ENCODE measurements at regions not wholly inside any gene's neighbourhood (a gene's known extent, or its start where the extent isn't known, plus 50 kb on each side); places are given as distances from the start of the nearest gene placed in this dataset.

GRCh38 chr17:77845541-77846225, 112.8 kb upstream of the TNRC6C start:
- Histone ChIP-seq H3K9ac (ENCODE audit: insufficient read depth, low read depth, low read length) (no peak overlapping the region), H2AFZ (ENCODE audit: low read length) (no peak overlapping the region), H3K36me3 (replicated peaks in 1 of 2; ENCODE audit: control insufficient read depth in 1 of 2, insufficient read depth in 2 of 2, low read length in 2 of 2) (no peaks in the 10 kb centered on the region), H3K27ac (ENCODE audit: extremely low read length, insufficient read depth, low read length) (no peak overlapping the region), H4K20me1 (ENCODE audit: insufficient read depth, low read length) (no peaks in the 10 kb centered on the region), H3K27me3 (ENCODE audit: control insufficient read depth in 1 of 2, insufficient read depth in 2 of 2, low read length in 2 of 2) (peaks cover 6 to 57% of the 10 kb centered on the region in 2 experiments), H3K79me2 (ENCODE audit: insufficient read depth, low read length) (no peaks in the 10 kb centered on the region), H3K4me1 (ENCODE audit: insufficient read depth, low read length) (no peaks in the 10 kb centered on the region), H3K4me3 (replicated peaks in 1 of 3; ENCODE audit: insufficient read depth in 1 of 3, low read depth in 2 of 3, low read length in 3 of 3) (no peak overlapping the region), H3K9me3 (ENCODE audit: low read length) (no peaks in the 10 kb centered on the region), H3K4me2 (ENCODE audit: low read depth, low read length) (no peak overlapping the region)
- CTCF ChIA-PET (ENCODE audit: low intra/inter-chr PET ratio, low total read pairs) = no interaction called here
- peak; percentile 30 for ATAC-seq
- no TSS peak for BruUV-seq (replicated peaks)
- intact Hi-C loops (cut with micrococcal nuclease; ENCODE audit: unreplicated experiment) = no loop called here
- no peak for DNase-seq (ENCODE audit: low spot score)
- 25% methylated on average over 16 of the region's 19 CpGs for WGBS (ENCODE audit: low lambda C conversion rate)
- in situ Hi-C loops (cut with HindIII; ENCODE audit: extremely low pct_ligation_motif_present, low pct_unique_long_range_greater_than_20kb) = no loop called here
- FAIRE-seq = no peak
- POLR2A ChIA-PET = interaction anchor here (0.6 kb wide), 1 partner anchor 175 kb away, joined by 3 read pairs; no protein-coding TSS in a partner anchor
- TF ChIP-seq ZFX (CRISPR knock-in tag; IDR thresholded peaks at IDR 0.05; ENCODE audit: low read depth) (no peak), FOSL1 (CRISPR knock-in tag; IDR thresholded peaks at IDR 0.05; ENCODE audit: borderline replicate concordance) (no peak), SUZ12 (IDR thresholded peaks at IDR 0.05; ENCODE audit: low read depth, low read length) (no peak), ELK4 (CRISPR knock-in tag; IDR thresholded peaks at IDR 0.05; ENCODE audit: borderline replicate concordance) (no peak), KDM5A (IDR thresholded peaks at IDR 0.05; ENCODE audit: borderline replicate concordance, low read length) (no peak), CREB3 (CRISPR knock-in tag; IDR thresholded peaks at IDR 0.05) (no peak), MED13 (CRISPR knock-in tag; IDR thresholded peaks at IDR 0.05) (no peak), FOXJ3 (CRISPR knock-in tag; IDR thresholded peaks at IDR 0.05; ENCODE audit: borderline replicate concordance) (no peak), FOSL2 (CRISPR knock-in tag; IDR thresholded peaks at IDR 0.05) (no peak), JARID2 (CRISPR knock-in tag; IDR thresholded peaks at IDR 0.05; ENCODE audit: insufficient replicate concordance) (no peak), PCBP2 (optimal IDR thresholded peaks at IDR 0.05; ENCODE audit: low read depth, low read length, poor library complexity, severe bottlenecking) (no peak), ZBTB7B (CRISPR knock-in tag; IDR thresholded peaks at IDR 0.05) (no peak)
- TF ChIP-seq, protein P1, sequence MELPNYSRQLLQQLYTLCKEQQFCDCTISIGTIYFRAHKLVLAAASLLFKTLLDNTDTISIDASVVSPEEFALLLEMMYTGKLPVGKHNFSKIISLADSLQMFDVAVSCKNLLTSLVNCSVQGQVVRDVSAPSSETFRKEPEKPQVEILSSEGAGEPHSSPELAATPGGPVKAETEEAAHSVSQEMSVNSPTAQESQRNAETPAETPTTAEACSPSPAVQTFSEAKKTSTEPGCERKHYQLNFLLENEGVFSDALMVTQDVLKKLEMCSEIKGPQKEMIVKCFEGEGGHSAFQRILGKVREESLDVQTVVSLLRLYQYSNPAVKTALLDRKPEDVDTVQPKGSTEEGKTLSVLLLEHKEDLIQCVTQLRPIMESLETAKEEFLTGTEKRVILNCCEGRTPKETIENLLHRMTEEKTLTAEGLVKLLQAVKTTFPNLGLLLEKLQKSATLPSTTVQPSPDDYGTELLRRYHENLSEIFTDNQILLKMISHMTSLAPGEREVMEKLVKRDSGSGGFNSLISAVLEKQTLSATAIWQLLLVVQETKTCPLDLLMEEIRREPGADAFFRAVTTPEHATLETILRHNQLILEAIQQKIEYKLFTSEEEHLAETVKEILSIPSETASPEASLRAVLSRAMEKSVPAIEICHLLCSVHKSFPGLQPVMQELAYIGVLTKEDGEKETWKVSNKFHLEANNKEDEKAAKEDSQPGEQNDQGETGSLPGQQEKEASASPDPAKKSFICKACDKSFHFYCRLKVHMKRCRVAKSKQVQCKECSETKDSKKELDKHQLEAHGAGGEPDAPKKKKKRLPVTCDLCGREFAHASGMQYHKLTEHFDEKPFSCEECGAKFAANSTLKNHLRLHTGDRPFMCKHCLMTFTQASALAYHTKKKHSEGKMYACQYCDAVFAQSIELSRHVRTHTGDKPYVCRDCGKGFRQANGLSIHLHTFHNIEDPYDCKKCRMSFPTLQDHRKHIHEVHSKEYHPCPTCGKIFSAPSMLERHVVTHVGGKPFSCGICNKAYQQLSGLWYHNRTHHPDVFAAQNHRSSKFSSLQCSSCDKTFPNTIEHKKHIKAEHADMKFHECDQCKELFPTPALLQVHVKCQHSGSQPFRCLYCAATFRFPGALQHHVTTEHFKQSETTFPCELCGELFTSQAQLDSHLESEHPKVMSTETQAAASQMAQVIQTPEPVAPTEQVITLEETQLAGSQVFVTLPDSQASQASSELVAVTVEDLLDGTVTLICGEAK (IDR thresholded peaks at IDR 0.05) = no peak
- TF ChIP-seq, protein P1 (CRISPR knock-in tag; IDR thresholded peaks at IDR 0.05) = no peak

Data from HepG2 (cell line).